SU-DHL-6 (cell line): ENCODE measurements at regions not wholly inside any gene's neighbourhood (a gene's known extent, or its start where the extent isn't known, plus 50 kb on each side); places are given as distances from the start of the nearest gene placed in this dataset.

Source experiments
- CTCF ChIP-seq: fragments of 200-600 bp; sonication (generic); IDR thresholded peaks from one replicate; pipeline ENCODE4 v1.5.1; 2017; ENCODE audit warnings: antibody characterized with exemption, mild to moderate bottlenecking, low read length, moderate library complexity; ENCODE audit not compliant: insufficient read depth, poor library complexity, severe bottlenecking
- EZH2phosphoT487 ChIP-seq: fragments of 200-600 bp; sonication (generic), shearing (Covaris generic); conservative IDR thresholded peaks from 2 replicates; pipeline ENCODE4 v1.6.1; 2018; ENCODE audit warnings: mild to moderate bottlenecking, antibody characterized with exemption, low read length, moderate library complexity, mixed read lengths

GRCh38 chr10:128482052-128482451, 355.8 kb upstream of the MKI67 start:
- TF ChIP-seq CTCF, result no peak
- TF ChIP-seq EZH2phosphoT487, result no peak
